GOT3 (cell line): ENCODE measurements at regions not wholly inside any gene's neighbourhood (a gene's known extent, or its start where the extent isn't known, plus 50 kb on each side); places are given as distances from the start of the nearest gene placed in this dataset.

Experiments used
- DNase-seq: peaks from one replicate; lab custom pipeline; 2025; ENCODE audit warnings: mixed read lengths; lab: John Stamatoyannopoulos, UW

DNA sequence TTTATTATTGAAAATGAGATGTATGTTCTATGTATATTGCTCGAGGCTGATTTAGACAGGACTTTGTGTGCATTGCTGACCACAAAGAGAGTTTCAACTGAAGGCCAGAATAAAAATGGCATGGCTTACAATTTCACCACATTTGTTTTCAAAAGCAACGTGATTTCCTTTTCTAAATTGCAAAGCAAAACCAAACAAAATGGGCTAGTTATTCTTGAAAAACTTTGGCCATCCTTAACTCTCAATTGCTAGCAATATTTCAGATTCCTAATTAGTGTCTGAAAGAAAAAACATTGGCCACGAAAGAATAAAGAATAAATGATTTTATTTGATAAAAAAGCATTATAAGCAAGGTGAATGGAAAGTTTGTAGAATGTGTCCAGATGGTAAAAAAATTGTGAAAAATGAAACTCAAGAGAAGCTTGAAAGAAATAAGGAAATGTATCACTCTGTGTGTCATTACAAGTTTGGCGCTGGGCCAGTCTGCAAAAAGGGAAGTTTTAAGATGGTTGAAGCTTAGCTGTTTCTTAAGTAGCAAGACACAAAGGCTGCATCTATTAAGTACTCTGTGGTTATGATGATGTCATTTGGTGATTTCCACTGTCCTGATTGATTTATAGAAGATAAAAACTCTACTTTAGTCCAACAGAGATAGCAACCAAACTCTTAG lies 89.2 kb upstream of the PRLR start:
- no peak for DNase-seq

DNA sequence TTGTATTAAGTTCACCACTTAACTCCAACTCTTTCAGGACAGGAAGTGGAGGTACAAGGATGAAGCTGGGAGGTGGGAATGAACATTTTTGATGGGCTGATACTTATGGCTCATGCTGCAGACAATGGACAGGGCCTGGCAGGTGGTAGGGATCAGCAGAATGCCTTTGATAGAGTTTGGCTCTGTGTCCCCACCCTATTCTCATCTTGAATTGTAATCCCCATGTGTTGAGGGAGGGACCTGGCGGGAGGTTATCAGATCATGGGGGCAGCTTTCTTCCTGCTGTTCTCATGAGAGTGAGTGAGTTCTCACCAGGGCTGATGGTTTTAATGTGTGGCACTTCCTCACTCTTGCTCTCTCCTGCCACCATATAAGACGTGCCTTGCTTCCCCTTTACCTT lies 87.3 kb upstream of the PRLR start:
- no peak for DNase-seq

DNA sequence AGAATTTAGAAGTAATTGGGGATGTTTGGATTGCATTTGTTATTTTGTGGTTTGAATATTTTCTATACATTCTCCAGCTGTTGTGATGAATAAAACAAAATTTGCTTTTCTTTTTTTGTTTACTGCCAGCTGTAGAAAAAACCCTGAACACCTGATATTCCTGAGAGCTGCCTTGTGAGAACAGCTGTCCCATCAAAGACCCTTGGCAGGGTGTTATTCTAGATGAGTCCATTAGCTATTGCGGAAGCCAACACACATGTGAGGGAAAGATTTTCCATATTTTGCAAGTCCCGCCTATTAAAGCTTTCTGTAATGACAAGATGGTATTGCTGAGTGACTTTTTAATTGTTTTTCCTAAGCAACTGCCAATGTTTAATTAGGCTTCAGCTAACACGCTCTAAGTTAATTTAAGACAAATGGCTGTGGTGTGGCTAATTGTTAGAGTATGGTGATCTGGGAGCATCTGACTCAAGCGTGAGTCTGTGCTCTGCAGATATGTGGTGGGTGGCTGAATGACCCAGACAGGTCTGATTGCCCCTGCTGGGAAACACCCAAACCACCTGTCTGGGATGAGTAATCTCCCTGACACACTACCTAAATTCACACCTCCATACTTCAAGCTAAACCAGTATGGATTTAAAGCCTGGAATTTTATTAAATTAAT lies 86.5 kb upstream of the PRLR start:
- no peak for DNase-seq

DNA sequence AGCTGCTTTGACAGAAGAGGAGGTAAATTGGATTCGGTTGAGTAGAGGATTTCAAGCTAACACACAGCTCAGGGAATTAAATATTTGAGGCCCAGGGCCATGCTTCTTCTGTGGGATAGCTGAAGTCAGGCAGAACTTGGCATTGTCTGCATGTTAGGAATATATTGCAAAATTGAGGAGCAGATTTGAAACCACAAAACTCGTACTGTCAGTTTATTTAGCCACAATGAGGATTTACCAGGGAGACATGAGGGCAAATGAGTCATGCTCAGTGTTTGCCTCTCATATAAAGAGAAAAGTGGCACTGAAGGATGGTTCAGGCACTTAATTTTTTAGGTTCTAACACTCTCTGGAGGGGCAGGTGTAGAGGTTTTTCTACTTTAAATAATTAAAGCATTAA lies 83.0 kb upstream of the PRLR start:
- peak; percentile 12 for DNase-seq

DNA sequence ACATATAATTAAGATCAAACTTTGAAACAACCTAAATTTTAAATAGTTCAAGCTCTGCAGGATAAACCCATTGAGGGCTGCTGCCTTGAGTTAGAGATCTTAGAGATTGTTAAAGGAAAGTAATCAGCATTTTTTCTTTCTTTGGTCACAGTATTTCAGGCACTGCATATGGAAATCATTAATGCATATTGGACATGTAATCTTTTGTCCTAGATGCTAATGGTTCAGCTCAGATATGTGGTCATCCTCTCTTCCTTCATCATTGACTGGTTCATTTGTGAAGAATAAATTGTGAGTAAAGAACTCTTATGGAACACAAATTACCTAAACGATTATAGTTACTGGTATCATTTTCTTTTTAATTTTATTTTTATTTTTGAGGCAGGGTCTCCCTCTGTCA lies 82.0 kb upstream of the PRLR start:
- DNase-seq: no peak

DNA sequence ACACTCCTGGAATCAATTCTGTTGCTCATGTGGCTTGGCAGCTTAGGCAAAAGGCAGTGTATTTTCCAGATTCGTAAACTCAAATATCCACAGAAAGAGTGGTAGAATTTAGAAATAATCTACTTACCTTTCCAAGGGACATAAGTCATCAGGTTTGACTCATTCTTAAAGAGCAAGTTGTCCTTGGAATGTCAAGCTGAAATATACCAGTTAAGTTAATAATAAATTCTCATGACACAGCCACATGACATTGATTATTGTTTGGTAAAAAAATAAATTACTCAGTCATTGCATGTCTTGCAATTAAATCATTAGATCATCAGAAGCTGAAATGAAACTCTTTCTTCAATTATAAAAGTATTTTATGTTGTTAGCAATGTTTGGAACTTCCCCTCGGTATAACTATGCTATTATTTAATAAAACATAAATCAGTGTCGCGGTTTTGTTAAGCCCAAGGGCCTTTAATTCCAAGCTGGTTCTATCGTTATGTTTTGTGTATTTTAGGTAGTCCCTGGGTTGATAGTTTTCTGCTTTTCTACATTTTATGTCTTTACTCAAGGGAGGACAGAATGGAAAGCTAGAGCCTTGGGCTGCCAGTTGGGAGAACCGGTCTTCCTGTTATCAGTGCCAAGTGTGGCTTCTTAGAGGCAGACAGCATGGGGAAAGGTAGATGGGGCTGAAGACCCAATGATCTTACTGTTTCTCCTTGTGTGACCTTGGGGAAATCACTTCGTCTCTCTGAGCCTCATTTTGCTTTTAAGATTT lies 79.3 kb upstream of the PRLR start:
- no peak for DNase-seq

DNA sequence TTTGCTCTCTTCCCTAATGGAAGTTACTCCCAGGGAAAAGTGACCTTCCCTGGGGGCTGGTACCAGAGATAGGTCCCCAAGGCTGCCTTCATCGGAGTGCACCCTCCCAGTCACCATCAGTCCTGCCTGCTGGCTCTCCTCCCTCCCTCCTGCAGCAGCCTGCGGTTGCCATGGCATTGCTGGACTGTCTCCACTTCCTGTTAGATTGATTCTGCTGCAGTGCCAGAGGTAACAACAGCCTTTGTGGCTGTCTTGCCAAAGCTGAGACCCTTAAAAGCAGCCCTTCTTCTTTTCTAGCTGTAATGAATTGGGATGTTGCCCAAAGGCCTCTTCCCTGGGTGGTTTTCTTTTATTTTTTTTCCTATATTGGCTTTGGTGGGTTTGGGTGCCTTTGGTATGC lies 78.1 kb upstream of the PRLR start:
- no peak for DNase-seq

DNA sequence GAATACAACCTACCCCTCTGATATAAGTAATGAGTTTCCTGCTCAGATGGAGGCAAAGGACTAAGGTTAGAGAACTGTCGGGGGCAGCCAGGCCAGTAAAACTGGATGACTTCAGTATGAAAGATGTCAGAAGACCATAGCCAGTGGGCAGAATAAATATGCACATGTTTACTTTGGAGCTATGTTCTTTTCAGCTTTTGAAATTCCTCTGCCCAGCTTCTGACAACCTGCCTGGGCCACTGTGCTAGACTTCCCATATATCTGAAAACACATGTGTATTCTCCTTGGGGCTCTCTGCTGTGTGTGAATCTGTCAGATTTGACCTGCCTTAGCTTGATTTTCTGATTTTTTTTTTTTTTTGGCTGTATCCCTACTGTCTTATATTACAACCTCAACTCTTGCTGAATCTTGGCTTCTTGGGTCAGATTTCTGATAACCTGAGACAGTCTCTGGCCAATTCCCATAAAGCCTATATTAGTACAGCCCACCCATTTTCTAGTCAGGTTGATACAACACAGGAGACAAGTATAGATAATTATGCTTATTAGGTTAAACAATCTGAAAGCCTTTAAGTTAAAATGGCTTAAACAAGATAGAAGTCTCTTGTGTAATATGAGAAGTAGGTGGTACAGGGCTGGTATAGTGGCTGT lies 76.6 kb upstream of the PRLR start:
- no peak for DNase-seq

DNA sequence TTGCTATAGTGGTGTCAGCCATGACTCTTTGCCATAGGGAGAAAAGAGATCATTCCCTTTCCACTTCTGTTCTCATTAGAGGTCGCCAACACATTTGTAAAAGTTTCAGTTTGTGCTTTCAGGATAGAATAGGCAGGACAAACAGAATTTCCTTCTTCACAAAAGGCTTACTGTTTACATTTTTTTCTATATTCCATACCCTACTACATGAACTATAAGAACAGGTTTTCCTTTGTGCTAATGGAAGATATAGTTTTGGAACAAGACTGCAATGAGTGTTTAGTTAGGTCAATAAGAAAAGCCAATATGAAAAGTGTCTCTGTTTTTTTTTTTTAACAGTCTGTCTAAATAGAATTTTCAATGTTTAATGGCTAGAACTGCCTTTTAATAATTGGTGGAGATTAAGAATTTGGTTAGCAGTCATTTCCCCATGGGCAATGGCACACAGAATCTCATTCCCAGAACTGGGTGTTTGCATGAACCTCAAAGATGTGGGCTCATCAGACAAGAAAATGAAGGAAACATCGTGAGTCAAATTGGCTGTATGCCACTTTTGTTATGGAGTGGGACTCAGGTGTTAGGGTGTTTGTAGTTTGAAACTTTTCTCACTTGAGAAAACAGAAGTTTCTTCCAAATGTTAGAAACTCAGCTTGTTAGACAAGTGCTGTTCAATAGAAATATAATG lies 75.2 kb upstream of the PRLR start:
- DNase-seq: no peak

DNA sequence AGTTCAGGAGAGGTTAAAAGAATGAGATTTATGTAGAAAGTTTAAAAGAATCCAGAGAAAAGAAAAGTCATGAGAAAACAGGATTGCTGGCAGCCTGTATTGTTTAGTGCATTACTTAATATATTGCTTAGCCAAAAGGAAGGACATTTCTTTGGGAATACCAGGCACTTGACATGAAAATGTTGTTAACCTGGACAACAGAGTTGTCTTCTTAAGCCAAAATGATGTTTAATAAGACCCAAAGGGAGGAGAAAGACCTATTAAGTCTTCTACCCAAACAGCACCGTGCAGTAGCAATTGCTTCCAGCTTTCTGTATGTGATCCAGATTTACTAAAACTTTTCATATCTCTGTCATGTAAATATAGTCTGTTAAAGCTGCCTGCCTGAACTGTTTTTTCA lies 74.0 kb upstream of the PRLR start:
- no peak for DNase-seq

DNA sequence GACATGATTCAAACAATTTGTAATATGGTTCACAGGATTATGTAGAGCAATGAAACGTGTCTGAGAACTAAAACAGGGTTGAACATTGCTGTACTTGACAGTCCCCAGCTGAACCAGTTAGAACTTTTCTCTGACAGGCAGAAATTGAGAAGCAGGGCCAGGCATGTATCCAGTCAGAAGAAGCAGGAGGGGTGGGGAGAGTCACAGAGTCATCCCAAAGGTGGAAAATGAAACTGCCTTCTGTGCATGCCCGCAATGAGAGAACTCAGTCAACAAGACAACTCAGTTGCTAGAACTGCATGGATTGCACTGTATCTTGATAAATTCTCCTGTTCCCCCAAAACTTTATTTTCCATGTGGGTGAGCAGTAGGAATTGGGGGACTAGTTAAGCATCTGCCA lies 72.9 kb upstream of the PRLR start:
- no peak for DNase-seq

DNA sequence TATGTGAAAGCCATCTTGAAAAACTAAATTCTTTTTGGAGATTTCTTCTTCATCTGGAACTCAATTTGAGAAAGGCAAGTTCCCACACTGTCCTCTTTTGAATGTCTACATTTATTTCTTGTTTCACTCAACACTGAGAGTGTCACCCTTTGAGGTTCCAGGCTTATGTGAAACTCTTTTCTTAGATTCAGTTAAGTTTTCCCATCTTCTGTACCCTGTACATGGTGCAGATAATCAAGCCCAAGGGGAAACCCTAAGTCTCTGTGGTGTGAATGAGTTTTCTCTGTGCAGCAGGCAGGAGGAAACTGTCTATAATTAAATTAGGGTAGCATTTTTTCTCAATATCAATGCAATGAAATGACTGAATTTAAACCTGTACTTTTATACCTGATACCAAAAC lies 72.3 kb upstream of the PRLR start:
- DNase-seq: no peak

DNA sequence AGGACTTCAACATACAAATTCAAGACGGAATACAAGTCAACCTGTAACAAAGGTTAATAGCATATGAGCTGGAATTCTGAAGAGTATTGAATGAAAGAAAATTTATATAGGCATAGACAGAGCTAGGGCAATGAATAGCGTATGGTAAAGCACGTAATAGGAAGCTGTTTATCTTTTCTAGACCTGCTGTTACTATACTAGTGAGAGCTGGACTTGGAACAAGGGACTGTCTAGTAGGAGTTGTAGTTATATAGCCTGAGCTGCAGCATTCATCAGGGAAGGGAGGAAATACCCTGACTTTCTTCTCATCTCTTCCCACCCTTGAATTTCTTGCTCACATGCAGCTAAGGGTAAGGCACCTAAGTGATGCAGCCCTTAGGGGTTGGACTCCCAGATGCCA lies 67.5 kb upstream of the PRLR start:
- no peak for DNase-seq

DNA sequence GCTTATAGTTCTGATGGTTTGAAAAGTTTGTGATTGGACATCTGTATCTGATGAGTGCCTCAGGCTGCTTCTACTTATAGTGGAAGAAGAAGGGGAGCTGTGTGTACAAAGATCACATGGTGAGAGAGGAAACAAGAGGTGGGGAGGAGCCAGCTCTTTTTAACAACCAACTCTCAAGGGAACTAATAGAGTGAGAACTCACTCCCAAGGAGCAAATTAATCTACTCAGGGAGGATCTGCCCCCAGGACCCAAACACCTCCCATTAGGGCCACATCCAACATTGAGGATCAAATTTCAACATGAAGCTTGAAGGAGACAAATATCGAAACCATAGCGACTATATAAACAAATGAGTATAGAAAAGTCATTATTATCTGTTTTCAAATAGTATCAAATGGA lies 64.7 kb upstream of the PRLR start:
- no peak for DNase-seq

DNA sequence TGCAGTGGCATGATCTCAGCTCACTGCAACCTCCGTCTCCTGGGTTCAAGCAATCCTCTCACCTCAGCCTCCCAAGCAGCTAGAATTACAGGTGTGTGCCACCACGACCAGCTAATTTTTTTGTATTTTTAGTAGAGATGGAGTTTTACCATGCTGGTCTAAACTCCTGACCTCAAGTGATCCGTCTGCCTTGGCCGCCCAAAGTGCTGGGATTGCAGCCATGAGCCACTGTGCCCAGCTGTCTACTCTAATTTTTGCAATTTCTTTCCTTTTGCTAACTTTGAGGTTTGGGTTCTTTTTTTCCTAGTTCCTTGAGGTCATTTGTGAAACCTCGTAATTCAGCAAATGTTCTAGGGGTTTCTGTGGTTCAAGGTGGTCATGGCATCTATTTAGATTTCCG lies 63.7 kb upstream of the PRLR start:
- no peak for DNase-seq

DNA sequence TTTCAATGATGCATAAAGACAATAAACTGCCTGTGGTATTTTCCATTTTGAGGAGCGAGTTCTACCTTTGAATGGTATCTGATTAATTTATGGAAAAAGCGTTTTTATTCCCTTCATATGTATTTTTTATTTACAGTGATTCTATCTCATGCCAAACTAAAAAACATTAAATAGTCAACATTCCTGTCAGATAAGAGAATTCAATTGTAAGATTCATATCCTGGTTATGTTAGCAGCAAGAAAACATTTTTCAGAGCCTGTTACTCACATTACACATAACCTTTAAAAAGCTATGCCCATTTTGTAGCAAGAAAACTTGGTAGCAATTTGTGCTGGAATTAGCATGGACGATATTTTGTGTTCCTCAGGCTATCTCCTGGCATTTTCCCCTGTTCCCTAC lies 55.1 kb upstream of the PRLR start:
- DNase-seq: no peak

DNA sequence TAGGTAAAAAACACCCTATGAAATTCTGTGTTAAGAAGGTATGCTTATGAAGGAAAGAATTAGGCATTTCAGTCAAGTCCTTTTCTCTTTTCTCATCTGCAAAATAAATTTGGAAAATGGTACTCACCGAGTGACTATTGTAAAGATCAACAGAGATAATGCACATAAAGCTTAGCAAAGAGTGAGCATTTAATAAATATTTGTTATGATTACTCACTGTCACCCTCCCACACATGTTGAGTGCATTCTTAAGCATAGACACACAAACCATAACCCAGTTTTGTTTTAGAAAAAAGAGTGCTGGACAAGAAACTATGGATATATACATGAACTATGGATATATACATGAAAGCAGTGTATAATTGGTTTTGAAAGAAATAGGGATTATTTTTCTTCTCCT lies 54.7 kb upstream of the PRLR start:
- no peak for DNase-seq

DNA sequence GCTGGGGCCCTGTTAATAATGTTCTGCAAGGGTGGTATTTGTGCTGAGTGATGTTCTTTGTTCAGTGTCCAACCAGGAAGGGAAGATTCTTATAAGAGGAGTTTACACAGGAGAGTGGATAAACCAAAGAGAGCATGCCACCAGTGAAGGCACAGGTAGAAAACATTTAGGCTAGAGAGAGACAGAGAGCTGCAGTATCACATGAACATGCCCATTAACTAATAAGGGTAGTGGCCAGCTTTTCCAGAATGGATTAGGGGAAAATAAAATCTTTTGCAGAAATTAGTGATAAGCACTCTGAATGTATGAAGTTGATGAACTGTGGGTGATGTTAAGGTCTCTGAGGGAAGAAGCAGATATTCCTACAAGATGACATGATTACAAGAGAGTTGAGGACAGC lies 54.1 kb upstream of the PRLR start:
- no peak for DNase-seq

DNA sequence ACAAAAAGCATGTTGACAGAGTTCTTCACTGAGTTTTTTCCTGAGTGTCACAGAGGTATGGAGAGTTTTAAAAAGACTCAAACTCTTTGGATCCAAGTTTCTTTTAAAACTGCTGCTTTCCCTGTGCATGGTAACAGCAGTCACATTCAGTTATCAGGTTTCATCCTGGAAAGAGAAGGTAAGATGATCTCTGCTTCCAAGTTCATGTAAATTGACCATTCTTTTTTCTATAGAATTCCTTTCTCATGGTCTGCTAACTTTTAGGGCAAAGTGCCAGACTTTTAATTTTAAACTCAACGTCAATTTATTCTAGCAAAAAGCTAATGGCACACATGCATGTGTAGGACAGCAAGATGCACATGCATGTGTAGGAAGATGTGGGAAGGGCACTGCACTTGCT lies 52.5 kb upstream of the PRLR start:
- no peak for DNase-seq

DNA sequence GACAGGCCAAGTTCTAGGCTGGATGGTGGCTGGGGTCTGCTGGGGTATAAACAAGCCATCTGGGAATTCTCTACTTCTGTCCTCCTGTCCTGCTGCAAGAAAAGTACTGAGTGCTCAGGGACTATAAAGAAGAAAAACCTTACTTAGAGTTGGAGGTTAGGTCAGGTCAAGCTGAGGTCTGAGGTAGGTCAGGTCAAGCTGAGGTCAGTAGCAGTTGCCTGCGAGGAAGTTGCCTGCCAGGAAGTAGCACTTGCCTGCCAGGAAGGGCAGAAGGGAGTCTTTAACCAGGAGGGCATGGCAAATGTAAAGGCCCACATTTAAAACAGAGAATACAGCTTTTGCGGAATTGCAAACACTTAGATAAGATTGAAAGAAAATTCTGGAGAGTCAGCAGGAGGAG lies 51.3 kb upstream of the PRLR start:
- DNase-seq: no peak
